ENCODE measurements at regions not wholly inside any gene's neighbourhood (a gene's known extent, or its start where the extent isn't known, plus 50 kb on each side); places are given as distances from the start of the nearest gene placed in this dataset.

GRCh38 chr2:111710613-111711012 is 173.4 kb downstream of the ANAPC1 start:
- TF ChIP-seq, protein P1, sequence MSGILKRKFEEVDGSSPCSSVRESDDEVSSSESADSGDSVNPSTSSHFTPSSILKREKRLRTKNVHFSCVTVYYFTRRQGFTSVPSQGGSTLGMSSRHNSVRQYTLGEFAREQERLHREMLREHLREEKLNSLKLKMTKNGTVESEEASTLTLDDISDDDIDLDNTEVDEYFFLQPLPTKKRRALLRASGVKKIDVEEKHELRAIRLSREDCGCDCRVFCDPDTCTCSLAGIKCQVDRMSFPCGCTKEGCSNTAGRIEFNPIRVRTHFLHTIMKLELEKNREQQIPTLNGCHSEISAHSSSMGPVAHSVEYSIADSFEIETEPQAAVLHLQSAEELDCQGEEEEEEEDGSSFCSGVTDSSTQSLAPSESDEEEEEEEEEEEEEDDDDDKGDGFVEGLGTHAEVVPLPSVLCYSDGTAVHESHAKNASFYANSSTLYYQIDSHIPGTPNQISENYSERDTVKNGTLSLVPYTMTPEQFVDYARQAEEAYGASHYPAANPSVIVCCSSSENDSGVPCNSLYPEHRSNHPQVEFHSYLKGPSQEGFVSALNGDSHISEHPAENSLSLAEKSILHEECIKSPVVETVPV (CRISPR knock-in tag; IDR thresholded peaks at IDR 0.05) = no peak
- TF ChIP-seq ZNF565 (CRISPR knock-in tag; conservative IDR thresholded peaks at IDR 0.05; ENCODE audit: low read depth) (no peak), TCF4 (CRISPR knock-in tag; IDR thresholded peaks at IDR 0.05; ENCODE audit: borderline replicate concordance) (no peak), ZC3H10 (CRISPR knock-in tag; IDR thresholded peaks at IDR 0.05) (no peak), TOX (CRISPR knock-in tag; IDR thresholded peaks at IDR 0.05; ENCODE audit: borderline replicate concordance) (no peak), ARNTL (CRISPR knock-in tag; IDR thresholded peaks at IDR 0.05; ENCODE audit: borderline replicate concordance, low read depth) (no peak)
- TF ChIP-seq, protein P2, sequence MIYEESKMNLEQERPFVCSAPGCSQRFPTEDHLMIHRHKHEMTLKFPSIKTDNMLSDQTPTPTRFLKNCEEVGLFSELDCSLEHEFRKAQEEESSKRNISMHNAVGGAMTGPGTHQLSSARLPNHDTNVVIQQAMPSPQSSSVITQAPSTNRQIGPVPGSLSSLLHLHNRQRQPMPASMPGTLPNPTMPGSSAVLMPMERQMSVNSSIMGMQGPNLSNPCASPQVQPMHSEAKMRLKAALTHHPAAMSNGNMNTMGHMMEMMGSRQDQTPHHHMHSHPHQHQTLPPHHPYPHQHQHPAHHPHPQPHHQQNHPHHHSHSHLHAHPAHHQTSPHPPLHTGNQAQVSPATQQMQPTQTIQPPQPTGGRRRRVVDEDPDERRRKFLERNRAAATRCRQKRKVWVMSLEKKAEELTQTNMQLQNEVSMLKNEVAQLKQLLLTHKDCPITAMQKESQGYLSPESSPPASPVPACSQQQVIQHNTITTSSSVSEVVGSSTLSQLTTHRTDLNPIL (CRISPR knock-in tag; IDR thresholded peaks at IDR 0.05; ENCODE audit: low read depth) = no peak

All from SK-N-SH treated with all-trans-retinoic acid at 6 μM for 48 hours (cell line).